ENCODE measurements at regions not wholly inside any gene's neighbourhood (a gene's known extent, or its start where the extent isn't known, plus 50 kb on each side); places are given as distances from the start of the nearest gene placed in this dataset.
A peak's percentile ranks its signal among the peaks of the same experiment; 100 is the strongest.

DNA sequence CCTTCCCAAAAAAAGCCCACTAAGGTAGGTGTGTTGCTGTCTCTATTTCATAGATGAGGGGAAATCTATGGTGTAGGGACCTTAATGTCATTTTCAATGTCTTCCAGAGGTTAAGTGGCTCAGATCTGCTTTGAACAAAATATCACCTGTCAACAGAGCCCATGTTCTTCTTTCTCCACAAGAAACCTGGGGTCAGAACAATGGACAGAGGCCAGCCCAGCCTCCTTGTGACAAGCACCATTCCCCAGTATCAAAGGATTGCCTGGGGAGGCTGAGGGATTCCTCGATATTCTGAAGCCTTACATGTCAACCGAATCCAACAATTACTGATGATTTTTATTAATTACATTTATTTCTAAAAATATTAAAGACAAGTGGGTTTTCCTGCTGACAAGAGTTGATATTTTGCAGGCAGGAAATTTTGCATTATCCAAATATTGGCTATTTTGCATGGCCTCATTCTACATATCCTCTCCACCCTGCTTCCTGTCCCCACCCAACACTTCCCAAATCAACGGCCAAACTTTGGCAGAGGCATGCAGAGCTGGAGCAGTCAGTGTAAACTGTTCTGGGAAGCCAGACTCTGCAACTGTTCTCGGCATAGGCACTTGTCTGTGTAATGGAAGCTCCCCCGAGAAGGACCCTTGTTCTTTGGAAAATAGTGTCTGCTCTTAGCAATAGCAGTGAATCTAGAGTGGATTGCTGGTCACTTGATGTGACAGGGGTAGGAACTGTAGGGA is 281.5 kb downstream of the HS3ST3A1 start:
- H3K9me3 ChIP-seq, result no peaks in the 10 kb centered on the region
- H3K4me3 ChIP-seq, result no peak overlapping the region
- TF ChIP-seq POLR2AphosphoS5 (IDR thresholded peaks at IDR 0.05), result no peak
- TF ChIP-seq, protein P1, sequence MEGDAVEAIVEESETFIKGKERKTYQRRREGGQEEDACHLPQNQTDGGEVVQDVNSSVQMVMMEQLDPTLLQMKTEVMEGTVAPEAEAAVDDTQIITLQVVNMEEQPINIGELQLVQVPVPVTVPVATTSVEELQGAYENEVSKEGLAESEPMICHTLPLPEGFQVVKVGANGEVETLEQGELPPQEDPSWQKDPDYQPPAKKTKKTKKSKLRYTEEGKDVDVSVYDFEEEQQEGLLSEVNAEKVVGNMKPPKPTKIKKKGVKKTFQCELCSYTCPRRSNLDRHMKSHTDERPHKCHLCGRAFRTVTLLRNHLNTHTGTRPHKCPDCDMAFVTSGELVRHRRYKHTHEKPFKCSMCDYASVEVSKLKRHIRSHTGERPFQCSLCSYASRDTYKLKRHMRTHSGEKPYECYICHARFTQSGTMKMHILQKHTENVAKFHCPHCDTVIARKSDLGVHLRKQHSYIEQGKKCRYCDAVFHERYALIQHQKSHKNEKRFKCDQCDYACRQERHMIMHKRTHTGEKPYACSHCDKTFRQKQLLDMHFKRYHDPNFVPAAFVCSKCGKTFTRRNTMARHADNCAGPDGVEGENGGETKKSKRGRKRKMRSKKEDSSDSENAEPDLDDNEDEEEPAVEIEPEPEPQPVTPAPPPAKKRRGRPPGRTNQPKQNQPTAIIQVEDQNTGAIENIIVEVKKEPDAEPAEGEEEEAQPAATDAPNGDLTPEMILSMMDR (IDR thresholded peaks at IDR 0.05), result no peak
- TF ChIP-seq POLR2A (IDR thresholded peaks at IDR 0.05), result no peak
- no peaks in the 10 kb centered on the region for H3K27me3 ChIP-seq (replicated peaks; ENCODE audit: insufficient read depth)
- H3K4me1 ChIP-seq (replicated peaks), result no peaks in the 10 kb centered on the region
- DNase-seq (ENCODE audit: low spot score), result no peak
- no peak overlapping the region for H3K27ac ChIP-seq
- no peaks in the 10 kb centered on the region for H3K36me3 ChIP-seq
- 68% methylated on average over 5 of the region's 5 CpGs for WGBS
- intact Hi-C loops (cut with DNase I), result no loop called here

DNA sequence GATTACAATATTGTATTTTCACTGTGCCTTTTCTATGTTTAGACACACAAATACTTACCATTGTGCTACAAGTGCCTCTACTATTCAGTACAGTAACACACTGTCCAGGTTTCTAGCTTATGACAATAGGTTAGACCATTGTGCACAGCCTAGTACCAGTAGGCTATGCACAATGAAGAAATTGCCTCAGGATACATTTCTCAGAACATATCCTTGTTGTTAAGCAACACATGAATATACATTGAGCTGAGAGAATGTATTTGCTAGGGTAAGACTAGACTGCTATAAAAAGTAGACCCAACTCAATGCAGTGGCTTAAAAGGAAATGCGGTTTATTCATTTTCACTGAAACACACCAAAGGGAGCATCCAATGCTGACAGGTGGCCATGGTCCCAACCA is 285.1 kb downstream of the HS3ST3A1 start:
- Histone ChIP-seq H3K4me1 (replicated peaks) (no peaks in the 10 kb centered on the region), H3K27ac (no peak overlapping the region), H3K9me3 (no peaks in the 10 kb centered on the region), H3K4me3 (no peak overlapping the region), H3K36me3 (no peaks in the 10 kb centered on the region), H3K27me3 (replicated peaks; ENCODE audit: insufficient read depth) (no peaks in the 10 kb centered on the region)
- TF ChIP-seq, protein P1 (IDR thresholded peaks at IDR 0.05), result no peak
- TF ChIP-seq POLR2AphosphoS5 (IDR thresholded peaks at IDR 0.05) (no peak), POLR2A (IDR thresholded peaks at IDR 0.05) (no peak)
- 100% methylated on average over 1 of the region's 1 CpG for WGBS
- no peak for DNase-seq (ENCODE audit: low spot score)
- intact Hi-C loops (cut with DNase I), result no loop called here

DNA sequence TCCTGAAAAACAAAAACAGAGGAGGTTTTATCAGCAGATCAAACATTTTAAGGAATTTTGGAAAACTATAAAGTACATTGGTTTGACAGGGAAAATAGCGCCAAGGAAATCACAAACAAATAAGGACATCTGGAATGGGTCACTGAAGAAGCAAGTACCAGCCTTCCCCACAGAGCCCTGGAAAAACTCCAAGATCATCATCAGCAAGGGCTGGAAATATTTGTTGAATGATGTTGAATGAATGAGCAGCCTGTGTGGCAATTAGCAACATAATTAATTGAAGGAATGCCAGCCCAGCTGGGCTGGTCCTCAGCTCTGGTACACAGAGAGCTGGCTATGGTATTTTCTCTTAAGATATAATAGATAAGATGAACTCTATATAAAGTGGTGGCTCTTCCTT is 290.4 kb downstream of the HS3ST3A1 start:
- intact Hi-C loops (cut with DNase I), result no loop called here
- H3K4me3 ChIP-seq, result no peak overlapping the region
- no peaks in the 10 kb centered on the region for H3K4me1 ChIP-seq (replicated peaks)
- no peak for DNase-seq (ENCODE audit: low spot score)
- H3K36me3 ChIP-seq, result no peaks in the 10 kb centered on the region
- 36% methylated on average over 1 of the region's 1 CpG for WGBS
- no peaks in the 10 kb centered on the region for H3K9me3 ChIP-seq
- no peak overlapping the region for H3K27ac ChIP-seq
- no peaks in the 10 kb centered on the region for H3K27me3 ChIP-seq (replicated peaks; ENCODE audit: insufficient read depth)
- TF ChIP-seq, protein P1 (IDR thresholded peaks at IDR 0.05), result no peak
- TF ChIP-seq POLR2A (IDR thresholded peaks at IDR 0.05) (no peak), POLR2AphosphoS5 (IDR thresholded peaks at IDR 0.05) (no peak)

DNA sequence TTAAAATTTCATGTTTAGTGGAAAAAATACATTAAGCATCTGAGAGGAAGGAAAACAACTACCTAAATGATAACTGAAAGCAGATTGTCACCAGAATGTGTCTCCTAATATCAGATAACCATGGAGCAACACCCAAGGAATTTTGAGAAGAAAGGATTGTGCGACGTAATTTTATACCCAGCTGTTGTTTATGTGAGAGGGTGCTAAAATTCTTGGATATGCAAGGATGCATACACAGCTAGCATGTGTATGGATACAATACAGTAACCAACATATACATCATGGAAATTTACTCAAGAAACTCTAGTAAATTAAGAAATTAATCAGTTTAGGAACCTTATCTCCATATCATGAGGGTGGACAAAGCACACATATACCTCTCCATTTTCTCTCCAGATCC is 290.9 kb downstream of the HS3ST3A1 start:
- H3K27ac ChIP-seq, result no peak overlapping the region
- no peaks in the 10 kb centered on the region for H3K27me3 ChIP-seq (replicated peaks; ENCODE audit: insufficient read depth)
- no peak overlapping the region for H3K4me3 ChIP-seq
- TF ChIP-seq POLR2A (IDR thresholded peaks at IDR 0.05) (no peak), POLR2AphosphoS5 (IDR thresholded peaks at IDR 0.05) (no peak)
- no peaks in the 10 kb centered on the region for H3K36me3 ChIP-seq
- H3K4me1 ChIP-seq (replicated peaks), result no peaks in the 10 kb centered on the region
- no peaks in the 10 kb centered on the region for H3K9me3 ChIP-seq
- DNase-seq (ENCODE audit: low spot score), result no peak
- intact Hi-C loops (cut with DNase I), result no loop called here
- WGBS, result 96% methylated on average over 2 of the region's 2 CpGs

DNA sequence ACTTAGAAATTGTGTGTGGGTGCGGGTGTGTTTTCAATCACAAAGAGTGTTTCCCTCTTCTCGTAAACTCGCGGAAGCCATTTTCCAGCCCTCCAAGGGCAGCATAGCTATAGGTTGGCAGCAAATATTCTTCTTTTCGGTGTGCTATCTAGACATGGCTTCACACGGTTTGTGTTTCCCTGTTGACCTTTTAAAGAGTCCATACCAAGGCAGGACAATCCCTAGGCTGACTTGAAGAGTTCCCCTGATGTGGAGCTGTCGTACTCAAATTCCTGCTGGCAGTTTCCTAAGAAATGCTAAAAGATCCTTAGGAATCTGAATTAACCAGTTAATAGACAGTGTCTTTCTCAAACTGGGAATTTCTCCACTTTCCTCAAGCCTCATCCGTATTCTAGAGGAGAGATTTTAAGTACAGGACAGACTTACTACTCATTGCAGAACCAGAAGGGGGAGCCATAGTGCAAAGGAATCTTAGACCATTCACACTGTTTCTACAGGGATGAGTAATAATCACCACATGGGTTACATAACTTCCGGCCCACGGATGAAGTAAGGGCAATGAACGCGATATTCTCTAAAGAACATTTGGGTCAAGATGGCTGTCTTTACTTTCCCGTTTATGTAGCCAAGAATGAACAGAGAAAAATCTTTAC is 288.6 kb upstream of the ELAC2 start:
- Histone ChIP-seq H3K4me1 (replicated peaks) (no peaks in the 10 kb centered on the region), H3K9me3 (no peaks in the 10 kb centered on the region), H3K27ac (no peak overlapping the region), H3K4me3 (no peak overlapping the region), H3K27me3 (replicated peaks; ENCODE audit: insufficient read depth) (no peaks in the 10 kb centered on the region), H3K36me3 (no peaks in the 10 kb centered on the region)
- intact Hi-C loops (cut with DNase I), result no loop called here
- no peak for DNase-seq (ENCODE audit: low spot score)
- TF ChIP-seq, protein P1 (IDR thresholded peaks at IDR 0.05), result peak in 2 of 4 experiments; percentile 22
- no peak for TF ChIP-seq POLR2AphosphoS5 (IDR thresholded peaks at IDR 0.05)
- no peak for TF ChIP-seq POLR2A (IDR thresholded peaks at IDR 0.05)
- 71% methylated on average over 13 of the region's 13 CpGs for WGBS

Data from prostate gland (tissue), 2 donors.